ENCODE measurements at regions not wholly inside any gene's neighbourhood (a gene's known extent, or its start where the extent isn't known, plus 50 kb on each side); places are given as distances from the start of the nearest gene placed in this dataset.

DNA sequence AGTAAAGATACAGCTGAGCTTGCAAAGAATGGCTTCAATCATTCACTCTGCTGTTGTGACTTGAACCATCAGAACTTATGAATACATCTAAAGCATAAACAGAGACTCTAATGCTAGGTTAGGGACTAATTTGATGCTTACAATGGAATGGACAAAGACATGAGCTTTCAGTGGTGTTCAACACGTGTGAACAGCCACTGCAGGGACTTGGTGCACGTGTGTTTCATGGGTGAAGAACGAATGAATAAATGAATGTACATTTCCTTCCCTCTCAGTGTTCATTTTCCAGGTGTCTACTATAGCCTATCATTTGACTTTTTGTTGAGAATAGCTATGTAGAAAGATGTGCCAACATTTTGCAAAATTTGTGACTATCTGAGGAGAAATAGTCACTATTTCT is 98.3 kb downstream of the VIP start:
- H3K9me2 ChIP-seq (ENCODE audit: insufficient read depth), result no peaks in the 10 kb centered on the region
- no peaks in the 10 kb centered on the region for H3K36me3 ChIP-seq (ENCODE audit: low read depth)
- no peaks in the 10 kb centered on the region for H3K4me1 ChIP-seq (replicated peaks; ENCODE audit: insufficient read depth)
- H3K27me3 ChIP-seq (ENCODE audit: insufficient read depth, low read depth), result no peaks in the 10 kb centered on the region
- H3K9me3 ChIP-seq (ENCODE audit: insufficient read depth, low read depth), result no peaks in the 10 kb centered on the region
- DNase-seq, result no peak
- ChIA-PET POLR2A (ENCODE audit: unreplicated experiment) (no interaction called here), CTCF (no interaction called here)
- H3F3A ChIP-seq (ENCODE audit: insufficient read depth, low read depth), result no peaks in the 10 kb centered on the region
- intact Hi-C loops (cut with micrococcal nuclease; ENCODE audit: unreplicated experiment), result no loop called here
- no TSS peak for BruUV-seq (replicated peaks)
- no peak overlapping the region for H2AFZ ChIP-seq
- no peak overlapping the region for H3K4me3 ChIP-seq
- no peaks in the 10 kb centered on the region for H4K20me1 ChIP-seq (ENCODE audit: insufficient read depth)
- H3K4me2 ChIP-seq, result no peak overlapping the region
- no peak overlapping the region for H3K27ac ChIP-seq
- TF ChIP-seq, protein P1, sequence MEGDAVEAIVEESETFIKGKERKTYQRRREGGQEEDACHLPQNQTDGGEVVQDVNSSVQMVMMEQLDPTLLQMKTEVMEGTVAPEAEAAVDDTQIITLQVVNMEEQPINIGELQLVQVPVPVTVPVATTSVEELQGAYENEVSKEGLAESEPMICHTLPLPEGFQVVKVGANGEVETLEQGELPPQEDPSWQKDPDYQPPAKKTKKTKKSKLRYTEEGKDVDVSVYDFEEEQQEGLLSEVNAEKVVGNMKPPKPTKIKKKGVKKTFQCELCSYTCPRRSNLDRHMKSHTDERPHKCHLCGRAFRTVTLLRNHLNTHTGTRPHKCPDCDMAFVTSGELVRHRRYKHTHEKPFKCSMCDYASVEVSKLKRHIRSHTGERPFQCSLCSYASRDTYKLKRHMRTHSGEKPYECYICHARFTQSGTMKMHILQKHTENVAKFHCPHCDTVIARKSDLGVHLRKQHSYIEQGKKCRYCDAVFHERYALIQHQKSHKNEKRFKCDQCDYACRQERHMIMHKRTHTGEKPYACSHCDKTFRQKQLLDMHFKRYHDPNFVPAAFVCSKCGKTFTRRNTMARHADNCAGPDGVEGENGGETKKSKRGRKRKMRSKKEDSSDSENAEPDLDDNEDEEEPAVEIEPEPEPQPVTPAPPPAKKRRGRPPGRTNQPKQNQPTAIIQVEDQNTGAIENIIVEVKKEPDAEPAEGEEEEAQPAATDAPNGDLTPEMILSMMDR (conservative IDR thresholded peaks at IDR 0.05), result no peak
- no peak for TF ChIP-seq EZH2 (IDR thresholded peaks at IDR 0.05; ENCODE audit: low read depth)
- H3K79me2 ChIP-seq (ENCODE audit: low read depth), result no peaks in the 10 kb centered on the region

DNA sequence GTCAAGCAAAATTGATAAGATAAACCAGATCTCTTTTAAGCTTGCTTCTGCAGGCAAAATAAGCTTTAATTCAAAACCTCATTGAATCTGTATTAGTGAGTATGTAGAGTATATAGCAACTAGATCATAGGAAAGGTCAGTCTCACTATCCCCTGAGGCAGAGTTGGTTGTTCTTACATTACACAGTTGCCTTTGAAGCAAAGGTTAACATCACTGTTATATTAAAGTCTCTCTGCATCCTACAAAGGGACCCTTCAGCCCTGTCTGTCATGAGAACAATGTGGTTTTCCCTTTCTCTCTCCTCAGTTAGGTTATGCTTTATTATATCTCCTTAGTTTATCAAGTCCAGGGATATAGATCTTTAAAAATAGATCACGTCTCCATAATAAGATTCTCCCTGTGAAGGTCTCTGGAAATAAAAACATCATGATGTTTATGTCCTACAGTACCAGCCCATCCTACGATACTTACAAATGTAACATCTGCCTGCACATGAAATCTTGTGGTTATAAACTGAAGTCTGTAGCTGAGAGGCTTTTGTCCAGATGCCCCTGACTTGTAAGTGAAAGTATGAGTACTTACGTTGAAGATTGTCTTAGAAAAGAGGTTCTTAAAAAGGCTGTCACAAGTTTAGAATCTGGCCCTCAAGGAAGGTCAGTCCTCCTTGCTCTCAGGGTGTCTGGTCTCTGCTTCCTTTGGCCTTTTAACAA is 103.6 kb downstream of the VIP start:
- CTCF ChIA-PET, result interaction anchor here (0.6 kb wide), 1 partner anchor 453 kb away, joined by 4 read pairs; no protein-coding TSS in a partner anchor
- H3K9me3 ChIP-seq (ENCODE audit: insufficient read depth, low read depth), result no peaks in the 10 kb centered on the region
- H3K4me2 ChIP-seq, result no peak overlapping the region
- no peak overlapping the region for H3K27ac ChIP-seq
- POLR2A ChIA-PET (ENCODE audit: unreplicated experiment), result no interaction called here
- no peaks in the 10 kb centered on the region for H3F3A ChIP-seq (ENCODE audit: insufficient read depth, low read depth)
- no peak overlapping the region for H2AFZ ChIP-seq
- DNase-seq, result no peak
- no peaks in the 10 kb centered on the region for H3K27me3 ChIP-seq (ENCODE audit: insufficient read depth, low read depth)
- no peaks in the 10 kb centered on the region for H3K9me2 ChIP-seq (ENCODE audit: insufficient read depth)
- H3K4me3 ChIP-seq, result no peak overlapping the region
- H3K4me1 ChIP-seq (replicated peaks; ENCODE audit: insufficient read depth), result no peaks in the 10 kb centered on the region
- H4K20me1 ChIP-seq (ENCODE audit: insufficient read depth), result no peaks in the 10 kb centered on the region
- H3K36me3 ChIP-seq (ENCODE audit: low read depth), result no peaks in the 10 kb centered on the region
- no TSS peak for BruUV-seq (replicated peaks)
- no peak for TF ChIP-seq EZH2 (IDR thresholded peaks at IDR 0.05; ENCODE audit: low read depth)
- TF ChIP-seq, protein P1 (conservative IDR thresholded peaks at IDR 0.05), result no peak
- no peaks in the 10 kb centered on the region for H3K79me2 ChIP-seq (ENCODE audit: low read depth)
- intact Hi-C loops (cut with micrococcal nuclease; ENCODE audit: unreplicated experiment), result no loop called here

DNA sequence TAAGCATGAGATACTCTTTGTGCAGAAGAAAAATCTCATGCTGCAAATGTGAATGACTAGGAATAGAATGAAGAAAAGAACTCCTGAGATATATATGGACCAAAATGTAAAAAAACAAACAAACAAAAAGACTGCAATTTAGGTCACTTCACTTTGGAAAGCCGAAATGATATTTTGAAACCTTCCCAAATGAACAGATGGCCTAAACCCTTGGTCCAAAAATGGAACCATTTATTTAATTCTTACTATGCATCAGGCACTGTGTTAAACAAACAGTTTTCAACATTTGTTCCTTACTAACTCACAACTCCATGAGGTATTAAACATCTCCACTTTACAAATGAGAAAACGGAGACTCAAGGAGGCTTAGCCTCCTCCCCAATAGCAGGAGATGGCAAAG is 107.5 kb downstream of the VIP start:
- CTCF ChIA-PET, result no interaction called here

More for the DNA sequence above, 107.5 kb downstream of the VIP start:
- Histone ChIP-seq H3K4me2 (no peak overlapping the region), H3K9me3 (ENCODE audit: insufficient read depth, low read depth) (no peaks in the 10 kb centered on the region), H3F3A (ENCODE audit: insufficient read depth, low read depth) (no peaks in the 10 kb centered on the region), H3K27me3 (ENCODE audit: insufficient read depth, low read depth) (no peaks in the 10 kb centered on the region), H4K20me1 (ENCODE audit: insufficient read depth) (no peaks in the 10 kb centered on the region), H3K36me3 (ENCODE audit: low read depth) (no peaks in the 10 kb centered on the region), H3K4me1 (replicated peaks; ENCODE audit: insufficient read depth) (no peaks in the 10 kb centered on the region), H3K4me3 (no peak overlapping the region), H3K27ac (no peak overlapping the region), H3K9me2 (ENCODE audit: insufficient read depth) (no peaks in the 10 kb centered on the region), H3K79me2 (ENCODE audit: low read depth) (no peaks in the 10 kb centered on the region), H2AFZ (no peak overlapping the region)
- POLR2A ChIA-PET (ENCODE audit: unreplicated experiment), result no interaction called here
- intact Hi-C loops (cut with micrococcal nuclease; ENCODE audit: unreplicated experiment), result no loop called here
- TF ChIP-seq, protein P1 (conservative IDR thresholded peaks at IDR 0.05), result no peak
- no TSS peak for BruUV-seq (replicated peaks)
- no peak for DNase-seq
